Upper lobe of left lung (tissue), 4 donors: ENCODE measurements at regions not wholly inside any gene's neighbourhood (a gene's known extent, or its start where the extent isn't known, plus 50 kb on each side); places are given as distances from the start of the nearest gene placed in this dataset.

Experiments used
- EP300 ChIP-seq, 4 donors: sonication (generic); formaldehyde crosslinking; IDR thresholded peaks; one replicate each; pipeline ENCODE4 v1.5.1; 2017; ENCODE audit warnings: antibody characterized with exemption in 4 of 4, control low read depth in 2 of 4
- POLR2A ChIP-seq, 4 donors: fragments of 450-650 bp; IDR thresholded peaks; one replicate each; pipeline ENCODE4 v1.5.1; 2016 to 2017; ENCODE audit warnings: antibody characterized with exemption in 4 of 4, mild to moderate bottlenecking in 2 of 4
- POLR2AphosphoS5 ChIP-seq, 2 donors: sonication (generic); formaldehyde crosslinking; IDR thresholded peaks; one replicate each; pipeline ENCODE4 v1.5.1; 2017; ENCODE audit warnings: antibody characterized with exemption in 2 of 2
- TF ChIP-seq, protein P1 (sequence below), 6 experiments: fragments of 450-650 bp in 4 of 6; fragments of 200-600 bp in 2 of 6; sonication (generic) in 2 of 6; IDR thresholded peaks; one replicate each; pipeline ENCODE4 v1.5.1; 2016 to 2019; ENCODE audit warnings: antibody characterized with exemption in 6 of 6

DNA sequence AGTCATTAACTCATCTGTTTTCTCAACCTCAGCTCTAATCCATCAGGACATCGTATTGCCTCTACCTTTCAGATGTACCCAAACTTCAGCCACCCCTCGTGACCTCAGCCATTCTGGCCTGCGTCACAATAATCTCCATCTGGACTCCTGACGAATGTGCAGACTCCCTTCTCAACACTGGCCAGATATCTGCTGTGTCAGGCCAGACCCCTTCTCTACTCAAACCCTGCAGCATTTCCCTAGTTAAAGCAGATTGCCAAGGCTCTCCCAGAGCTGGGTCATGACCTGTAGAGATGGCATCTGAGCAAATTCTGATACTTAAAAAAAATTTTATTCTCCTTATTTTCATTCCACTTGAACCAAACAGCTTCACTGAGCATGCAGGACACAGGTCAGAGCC is 69.5 kb upstream of the TMEM18 start:
- TF ChIP-seq, protein P1, sequence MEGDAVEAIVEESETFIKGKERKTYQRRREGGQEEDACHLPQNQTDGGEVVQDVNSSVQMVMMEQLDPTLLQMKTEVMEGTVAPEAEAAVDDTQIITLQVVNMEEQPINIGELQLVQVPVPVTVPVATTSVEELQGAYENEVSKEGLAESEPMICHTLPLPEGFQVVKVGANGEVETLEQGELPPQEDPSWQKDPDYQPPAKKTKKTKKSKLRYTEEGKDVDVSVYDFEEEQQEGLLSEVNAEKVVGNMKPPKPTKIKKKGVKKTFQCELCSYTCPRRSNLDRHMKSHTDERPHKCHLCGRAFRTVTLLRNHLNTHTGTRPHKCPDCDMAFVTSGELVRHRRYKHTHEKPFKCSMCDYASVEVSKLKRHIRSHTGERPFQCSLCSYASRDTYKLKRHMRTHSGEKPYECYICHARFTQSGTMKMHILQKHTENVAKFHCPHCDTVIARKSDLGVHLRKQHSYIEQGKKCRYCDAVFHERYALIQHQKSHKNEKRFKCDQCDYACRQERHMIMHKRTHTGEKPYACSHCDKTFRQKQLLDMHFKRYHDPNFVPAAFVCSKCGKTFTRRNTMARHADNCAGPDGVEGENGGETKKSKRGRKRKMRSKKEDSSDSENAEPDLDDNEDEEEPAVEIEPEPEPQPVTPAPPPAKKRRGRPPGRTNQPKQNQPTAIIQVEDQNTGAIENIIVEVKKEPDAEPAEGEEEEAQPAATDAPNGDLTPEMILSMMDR (IDR thresholded peaks at IDR 0.05) = no peak
- no peak for TF ChIP-seq POLR2A (IDR thresholded peaks at IDR 0.05)
- TF ChIP-seq EP300 (IDR thresholded peaks at IDR 0.05) = no peak
- no peak for TF ChIP-seq POLR2AphosphoS5 (IDR thresholded peaks at IDR 0.05)
